Stimulated activated CD4-positive, alpha-beta T cell treated with anti-CD3 and anti-CD28 coated beads, Interleukin-4, amount 100 ng/mL, for 48 hours (primary cell): ENCODE measurements at regions not wholly inside any gene's neighbourhood (a gene's known extent, or its start where the extent isn't known, plus 50 kb on each side); places are given as distances from the start of the nearest gene placed in this dataset.

ENCODE experiments used
- DNase-seq, 2 donors: peaks; one replicate each; pipeline ENCODE4 v3.0.0-alpha.2; 2020; ENCODE audit warnings: low read depth in 2 of 2

- no peak for DNase-seq
Observed at GRCh38 chr3:147582642-147583041, 173.5 kb downstream of the ZIC1 start.

DNA sequence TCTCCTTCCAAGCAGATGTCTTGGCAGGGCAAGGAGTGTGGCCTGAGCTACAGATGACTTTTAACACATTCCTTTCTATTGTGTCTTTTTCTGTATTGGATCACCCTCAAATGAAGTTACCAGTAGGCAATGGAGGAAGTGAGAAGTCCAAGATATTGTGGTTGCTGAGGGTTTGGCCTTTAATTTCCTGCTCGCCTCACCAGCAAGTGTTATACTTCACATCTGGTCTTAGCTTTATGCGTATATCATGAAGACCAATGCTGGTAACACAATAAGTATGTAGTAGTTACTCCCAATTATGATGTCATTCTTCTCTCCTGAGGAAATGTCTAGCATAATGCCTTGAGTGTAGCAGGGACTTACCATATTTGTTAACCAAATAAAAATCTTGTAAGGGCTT lies 179.9 kb downstream of the ZIC1 start:
- DNase-seq, result no peak

GRCh38 chr3:147604136-147604535 lies 195.0 kb downstream of the ZIC1 start:
- DNase-seq, result no peak

- DNase-seq, result no peak
Observed at GRCh38 chr3:147613725-147614124, 204.6 kb downstream of the ZIC1 start.

- no peak for DNase-seq
Observed at GRCh38 chr3:147614210-147614609, 205.0 kb downstream of the ZIC1 start.

- DNase-seq, result no peak
Observed at GRCh38 chr3:147615035-147615434, 205.9 kb downstream of the ZIC1 start.

- DNase-seq, result no peak
Observed at GRCh38 chr3:147616998-147617619, 207.9 kb downstream of the ZIC1 start.

- DNase-seq, result no peak
Observed at GRCh38 chr3:147618691-147619090, 209.5 kb downstream of the ZIC1 start.

DNA sequence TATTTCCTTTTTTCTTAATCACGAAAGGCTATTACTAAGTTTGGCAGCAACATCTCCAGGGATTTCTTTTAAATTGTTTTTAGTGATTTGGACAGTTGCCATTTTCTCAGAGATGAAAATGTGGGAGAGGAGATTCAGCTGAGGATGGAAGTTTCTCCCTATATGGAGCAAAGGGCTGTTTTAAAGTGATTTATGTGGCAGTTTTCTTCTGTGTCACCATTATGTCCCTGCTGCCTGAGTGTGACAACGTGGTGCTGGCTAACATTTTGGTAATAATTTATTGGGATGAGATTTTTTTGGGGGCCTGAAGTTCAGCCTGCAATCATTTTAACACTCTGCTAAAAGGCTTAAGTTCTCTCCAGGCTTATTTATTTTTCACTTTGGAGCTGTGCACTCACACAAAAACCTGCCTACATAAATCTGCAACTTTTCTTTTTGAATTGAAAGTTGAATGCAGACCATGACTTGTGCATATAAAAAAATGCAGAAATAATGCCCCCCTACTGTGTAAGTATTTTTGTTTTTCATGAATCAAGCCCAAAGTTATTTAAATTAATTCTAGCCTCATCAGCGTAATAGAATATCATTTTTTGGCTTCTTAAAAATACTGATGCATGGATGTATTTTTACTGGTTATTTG lies 210.9 kb downstream of the ZIC1 start:
- DNase-seq, result no peak

- DNase-seq, result no peak
Observed at GRCh38 chr3:147620906-147621305, 211.7 kb downstream of the ZIC1 start.

- no peak for DNase-seq
Observed at GRCh38 chr3:147630921-147631415, 221.8 kb downstream of the ZIC1 start.

DNA sequence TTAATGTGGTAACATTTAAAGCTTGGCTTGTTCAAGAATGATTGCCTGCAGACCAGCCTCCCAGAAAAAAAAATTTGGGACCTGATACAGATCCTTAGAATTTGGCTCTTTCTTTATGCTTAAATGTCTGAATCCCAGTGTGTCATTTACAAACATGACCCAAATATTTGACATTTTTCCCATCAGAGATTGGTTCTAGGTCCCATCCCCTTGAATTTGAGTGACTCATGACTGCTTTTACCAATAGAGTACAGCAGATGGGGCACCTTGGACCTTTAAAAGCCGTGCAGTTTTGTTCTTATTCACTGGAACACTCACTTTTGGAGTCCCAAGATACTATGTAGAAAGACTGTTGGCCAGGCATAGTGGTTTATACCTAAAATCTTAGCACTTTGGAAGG lies 231.6 kb downstream of the ZIC1 start:
- DNase-seq, result no peak

- DNase-seq, result no peak
Observed at GRCh38 chr3:147645761-147646160, 236.6 kb downstream of the ZIC1 start.

DNA sequence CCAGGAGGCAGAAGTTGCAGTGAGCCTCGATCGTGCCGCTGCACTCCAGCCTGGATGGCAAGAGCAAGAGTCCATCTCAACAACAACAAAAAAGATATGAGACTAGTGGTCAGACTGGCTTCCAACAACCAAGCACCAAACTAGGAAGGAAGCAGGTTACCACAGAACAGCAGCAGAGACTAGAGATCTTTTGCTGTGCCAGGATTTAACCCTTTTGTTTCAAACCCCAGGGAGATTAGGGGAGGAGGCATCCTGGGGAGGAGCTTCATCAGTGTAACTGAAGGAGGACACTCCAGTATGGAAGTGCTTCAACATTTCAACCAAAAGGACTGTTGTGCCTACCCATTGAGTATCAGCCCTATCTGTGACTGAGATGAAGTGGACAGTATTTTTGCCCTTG lies 240.3 kb downstream of the ZIC1 start:
- DNase-seq, result no peak

DNA sequence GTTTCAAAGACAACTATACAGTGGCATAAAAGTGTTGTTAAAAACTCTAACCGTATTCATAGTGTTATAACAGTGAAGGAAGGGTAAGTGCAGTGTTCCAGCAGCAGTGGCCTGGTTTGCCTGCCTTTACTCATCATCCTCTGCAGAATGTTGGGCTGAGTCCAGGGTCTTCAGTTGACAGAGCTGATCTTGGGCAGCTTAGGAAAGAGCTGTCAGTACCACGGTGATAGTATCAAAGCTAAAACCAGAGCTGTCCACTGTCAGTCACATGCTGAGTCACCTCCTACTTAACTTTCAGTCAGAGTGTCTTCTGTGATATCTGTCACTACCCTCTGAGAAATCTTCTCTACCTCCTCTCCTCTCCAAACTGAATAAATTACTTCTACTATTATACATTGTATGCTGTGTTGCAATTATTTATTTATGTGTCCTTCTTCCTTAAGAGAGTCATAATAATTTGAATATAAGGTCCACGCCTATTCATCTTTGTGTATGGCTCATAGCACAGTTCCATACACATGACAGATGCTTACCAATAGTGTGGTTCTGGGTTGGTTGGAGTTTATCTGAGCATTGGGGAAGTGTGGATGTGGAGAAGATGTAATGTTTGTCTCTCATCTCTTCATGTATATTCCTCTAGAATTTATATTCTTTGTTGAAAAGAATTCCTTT lies 242.1 kb downstream of the ZIC1 start:
- DNase-seq, result no peak

- no peak for DNase-seq
Observed at GRCh38 chr3:147652651-147653366, 243.6 kb downstream of the ZIC1 start.

DNA sequence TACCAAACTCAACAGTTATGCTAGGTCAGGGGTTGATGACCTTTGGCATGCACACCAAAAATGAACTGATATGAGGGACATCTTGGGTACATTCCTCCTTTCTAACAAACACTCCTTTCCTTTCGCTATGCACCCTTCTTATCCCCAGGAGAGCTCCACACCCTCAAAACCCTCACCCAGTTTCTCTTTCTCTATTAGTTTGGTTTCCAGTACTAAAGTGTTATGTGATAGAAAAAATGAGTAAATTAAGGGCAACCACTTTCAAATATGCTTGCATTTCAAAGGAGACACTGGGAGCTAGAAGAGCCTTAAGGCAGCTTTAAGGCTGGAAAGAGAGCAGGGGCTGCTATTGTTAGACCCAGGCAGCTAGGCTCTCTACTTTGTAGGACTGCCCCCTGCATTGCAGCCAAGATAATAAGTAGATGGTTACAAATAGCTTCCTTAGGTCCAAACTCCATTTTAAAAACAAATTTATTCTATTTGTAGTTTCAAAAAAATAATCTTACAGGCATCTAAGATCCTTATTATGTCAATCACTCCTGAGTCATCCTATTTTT lies 244.3 kb downstream of the ZIC1 start:
- DNase-seq, result no peak

- DNase-seq, result no peak
Observed at GRCh38 chr3:147654827-147655226, 245.7 kb downstream of the ZIC1 start.

DNA sequence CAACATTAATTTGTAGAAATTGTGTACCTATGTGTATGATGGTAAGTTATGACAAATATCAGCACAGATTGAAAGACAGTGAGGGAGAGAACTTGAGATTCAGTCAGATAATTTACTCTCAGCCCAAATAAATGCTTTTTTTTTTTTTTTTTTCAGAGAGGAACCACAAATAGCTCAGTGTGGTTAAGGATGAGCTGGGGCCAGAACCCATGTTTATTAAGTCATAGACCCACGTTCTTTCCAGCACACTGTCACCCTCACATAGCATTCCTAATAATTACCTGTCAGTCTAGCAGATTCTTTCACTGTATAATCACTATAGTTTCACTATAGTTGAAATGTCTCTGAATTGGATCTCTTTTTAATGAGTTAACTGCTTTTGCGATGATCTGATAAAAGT lies 246.1 kb downstream of the ZIC1 start:
- DNase-seq, result no peak

DNA sequence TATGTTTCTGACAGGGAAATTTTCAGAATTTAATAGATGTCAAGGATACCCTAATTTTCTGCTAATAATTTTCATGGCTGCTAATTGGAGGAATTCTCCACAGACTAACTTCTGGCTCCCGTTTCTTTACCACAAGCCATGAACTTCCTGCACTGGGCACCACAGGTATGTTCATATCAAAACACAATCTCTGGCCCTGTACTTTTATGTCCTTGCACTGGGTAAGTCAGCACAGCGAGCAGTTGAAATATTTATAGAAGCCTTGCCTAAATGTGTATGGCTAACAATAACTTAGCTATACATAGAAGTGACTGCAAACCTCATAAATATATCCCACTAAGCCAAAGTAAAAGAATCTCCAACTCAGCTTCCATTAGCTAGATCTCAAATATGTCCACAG lies 246.9 kb downstream of the ZIC1 start:
- no peak for DNase-seq

- DNase-seq, result no peak
Observed at GRCh38 chr3:147661916-147662315, 252.8 kb downstream of the ZIC1 start.

- DNase-seq, result no peak
Observed at GRCh38 chr3:147662705-147663104, 253.5 kb downstream of the ZIC1 start.
